ENCODE measurements at regions not wholly inside any gene's neighbourhood (a gene's known extent, or its start where the extent isn't known, plus 50 kb on each side); places are given as distances from the start of the nearest gene placed in this dataset.
"Not testable (repeated sequence)": the region's sequence is repeated elsewhere in the genome, so short reads cannot be mapped to it uniquely, and the experiment has no call there.

DNA sequence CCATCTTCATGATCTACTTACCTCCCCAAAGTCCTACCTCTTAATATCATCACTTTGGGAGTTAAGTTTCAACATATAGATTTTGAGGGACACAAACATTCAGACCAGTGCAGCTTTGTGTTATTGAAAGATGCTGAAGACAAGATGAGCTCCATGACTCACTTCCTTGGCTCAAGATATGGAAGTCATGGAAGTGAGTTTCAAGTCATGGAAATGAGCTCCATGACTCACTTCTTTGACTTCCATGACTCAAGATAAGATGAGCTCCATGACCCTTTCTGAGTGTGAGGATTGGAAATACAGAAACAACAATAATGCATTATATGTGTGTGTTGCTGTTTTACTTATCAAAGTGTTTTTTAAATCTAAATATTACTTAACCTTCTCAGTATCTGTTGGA, 170.2 kb upstream of the TPRG1 start:
- Histone ChIP-seq H3K36me3 (no peaks in the 10 kb centered on the region), H3K9me3 (no peaks in the 10 kb centered on the region), H3K4me1 (no peaks in the 10 kb centered on the region), H3K4me3 (no peak overlapping the region), H3K27ac (no peak overlapping the region), H3K27me3 (replicated peaks in 1 of 7) (no peaks in the 10 kb centered on the region)
- intact Hi-C loops (cut with DNase I; ENCODE audit: low total_unique reads), result no loop called here
- TF ChIP-seq, protein P1, sequence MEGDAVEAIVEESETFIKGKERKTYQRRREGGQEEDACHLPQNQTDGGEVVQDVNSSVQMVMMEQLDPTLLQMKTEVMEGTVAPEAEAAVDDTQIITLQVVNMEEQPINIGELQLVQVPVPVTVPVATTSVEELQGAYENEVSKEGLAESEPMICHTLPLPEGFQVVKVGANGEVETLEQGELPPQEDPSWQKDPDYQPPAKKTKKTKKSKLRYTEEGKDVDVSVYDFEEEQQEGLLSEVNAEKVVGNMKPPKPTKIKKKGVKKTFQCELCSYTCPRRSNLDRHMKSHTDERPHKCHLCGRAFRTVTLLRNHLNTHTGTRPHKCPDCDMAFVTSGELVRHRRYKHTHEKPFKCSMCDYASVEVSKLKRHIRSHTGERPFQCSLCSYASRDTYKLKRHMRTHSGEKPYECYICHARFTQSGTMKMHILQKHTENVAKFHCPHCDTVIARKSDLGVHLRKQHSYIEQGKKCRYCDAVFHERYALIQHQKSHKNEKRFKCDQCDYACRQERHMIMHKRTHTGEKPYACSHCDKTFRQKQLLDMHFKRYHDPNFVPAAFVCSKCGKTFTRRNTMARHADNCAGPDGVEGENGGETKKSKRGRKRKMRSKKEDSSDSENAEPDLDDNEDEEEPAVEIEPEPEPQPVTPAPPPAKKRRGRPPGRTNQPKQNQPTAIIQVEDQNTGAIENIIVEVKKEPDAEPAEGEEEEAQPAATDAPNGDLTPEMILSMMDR (IDR thresholded peaks at IDR 0.05 in 8 of 11, conservative IDR thresholded peaks at IDR 0.05 in 3 of 11), result no peak
- TF ChIP-seq POLR2AphosphoS5 (IDR thresholded peaks at IDR 0.05) (no peak), POLR2A (IDR thresholded peaks at IDR 0.05) (no peak)
- DNase-seq, result no peak

DNA sequence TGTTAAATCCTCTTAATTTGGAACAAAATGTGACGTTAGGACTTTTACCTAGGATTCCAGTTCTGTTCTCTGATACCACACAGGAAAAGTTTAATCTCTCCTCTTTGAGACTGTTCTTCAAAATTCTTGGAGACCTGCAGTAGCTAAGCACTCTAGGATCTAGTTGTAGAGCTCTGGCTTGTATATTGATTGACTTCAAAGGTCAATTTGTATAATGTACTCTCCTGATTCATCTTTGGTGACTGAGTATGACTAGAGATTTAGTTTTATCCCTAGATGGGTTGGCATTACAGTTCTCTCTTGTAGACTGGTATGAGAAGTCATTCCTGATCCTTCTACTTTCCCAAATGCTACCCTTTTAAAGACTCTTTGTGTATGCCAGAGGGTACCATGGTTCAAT, 168.4 kb upstream of the TPRG1 start:
- Histone ChIP-seq H3K4me3 (no peak overlapping the region), H3K27ac (no peak overlapping the region), H3K27me3 (replicated peaks in 1 of 7) (no peaks in the 10 kb centered on the region), H3K4me1 (no peaks in the 10 kb centered on the region), H3K36me3 (no peaks in the 10 kb centered on the region), H3K9me3 (no peaks in the 10 kb centered on the region)
- TF ChIP-seq, protein P1 (IDR thresholded peaks at IDR 0.05 in 8 of 11, conservative IDR thresholded peaks at IDR 0.05 in 3 of 11), result no peak
- TF ChIP-seq POLR2A (IDR thresholded peaks at IDR 0.05) (no peak), POLR2AphosphoS5 (IDR thresholded peaks at IDR 0.05) (no peak)
- 85 to 99% (median 89%) methylated on average over 1 of the region's 1 CpG for WGBS, 5 donors
- no peak for DNase-seq
- intact Hi-C loops (cut with DNase I; ENCODE audit: low total_unique reads), result no loop called here

DNA sequence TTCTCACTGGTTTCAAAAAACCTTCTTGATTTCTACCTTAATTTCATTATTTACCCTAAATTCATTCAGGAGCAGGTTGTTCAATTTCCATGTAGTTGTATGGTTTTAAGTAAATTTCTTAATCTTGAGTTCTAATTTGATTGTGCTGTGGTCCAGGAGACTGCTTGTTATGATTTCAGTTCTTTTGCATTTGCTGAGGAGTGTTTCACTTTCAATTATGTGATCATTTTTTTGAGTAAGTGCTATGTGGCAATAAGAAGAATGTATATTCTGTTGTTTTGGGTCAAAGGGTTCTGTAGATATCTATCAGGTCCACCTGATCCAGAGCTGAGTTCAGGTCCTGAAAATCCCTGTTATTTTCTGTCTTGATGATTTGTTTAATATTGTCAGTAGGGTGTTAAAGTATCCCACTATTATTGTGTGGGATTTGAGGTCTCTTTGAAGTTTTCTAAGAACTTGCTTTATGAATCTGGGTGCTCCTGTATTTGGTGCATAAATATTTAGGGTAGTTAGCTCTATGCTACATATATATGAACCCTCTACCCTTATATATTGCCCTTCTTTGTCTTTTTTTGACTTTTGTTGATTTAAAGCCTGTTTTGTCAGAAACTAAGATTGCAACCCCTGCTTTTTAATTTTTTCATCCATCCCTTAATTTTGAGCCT, 158.4 kb upstream of the TPRG1 start:
- intact Hi-C loops (cut with DNase I; ENCODE audit: low total_unique reads), result no loop called here
- TF ChIP-seq POLR2A (IDR thresholded peaks at IDR 0.05) (no peak), POLR2AphosphoS5 (IDR thresholded peaks at IDR 0.05) (no peak)
- TF ChIP-seq, protein P1 (IDR thresholded peaks at IDR 0.05 in 8 of 11, conservative IDR thresholded peaks at IDR 0.05 in 3 of 11), result no peak

DNA sequence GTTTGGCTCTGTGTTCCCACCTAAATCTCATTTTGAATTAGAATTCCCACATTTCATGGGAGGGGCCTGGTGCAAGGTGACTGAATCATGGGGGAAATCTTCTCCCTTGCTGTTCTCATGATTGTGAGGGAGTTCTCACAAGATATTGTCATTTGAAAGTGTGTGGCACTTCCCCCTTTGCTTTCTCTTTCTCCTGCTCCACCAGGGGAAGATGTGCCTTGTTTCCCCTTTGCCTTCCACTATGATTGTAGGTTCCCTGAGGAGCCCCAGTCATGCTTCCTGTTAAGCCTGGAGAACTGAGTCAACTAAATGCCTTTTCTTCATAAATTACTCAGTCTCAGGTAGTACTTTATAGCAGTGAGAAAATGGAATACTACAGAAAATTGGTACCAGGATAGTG, 157.2 kb upstream of the TPRG1 start:
- intact Hi-C loops (cut with DNase I; ENCODE audit: low total_unique reads), result no loop called here
- Histone ChIP-seq H3K27ac (no peak overlapping the region), H3K4me1 (no peaks in the 10 kb centered on the region), H3K27me3 (replicated peaks in 1 of 7) (no peaks in the 10 kb centered on the region), H3K4me3 (no peak overlapping the region), H3K36me3 (no peaks in the 10 kb centered on the region), H3K9me3 (peaks cover 0 to 34% (median 16%) of the 10 kb centered on the region in 8 donors)
- DNase-seq, result no peak
- TF ChIP-seq, protein P1 (IDR thresholded peaks at IDR 0.05 in 8 of 11, conservative IDR thresholded peaks at IDR 0.05 in 3 of 11), result no peak
- TF ChIP-seq POLR2AphosphoS5 (IDR thresholded peaks at IDR 0.05), result no peak
- TF ChIP-seq POLR2A (IDR thresholded peaks at IDR 0.05), result no peak

More for the DNA sequence above, 158.4 kb upstream of the TPRG1 start:
- H3K27me3 ChIP-seq (replicated peaks in 1 of 7), result no peaks in the 10 kb centered on the region
- peaks cover 0 to 34% (median 16%) of the 10 kb centered on the region in 8 donors for H3K9me3 ChIP-seq
- no peak overlapping the region for H3K27ac ChIP-seq
- no peaks in the 10 kb centered on the region for H3K36me3 ChIP-seq
- H3K4me1 ChIP-seq, result no peaks in the 10 kb centered on the region
- no peak for DNase-seq
- no peak overlapping the region for H3K4me3 ChIP-seq

DNA sequence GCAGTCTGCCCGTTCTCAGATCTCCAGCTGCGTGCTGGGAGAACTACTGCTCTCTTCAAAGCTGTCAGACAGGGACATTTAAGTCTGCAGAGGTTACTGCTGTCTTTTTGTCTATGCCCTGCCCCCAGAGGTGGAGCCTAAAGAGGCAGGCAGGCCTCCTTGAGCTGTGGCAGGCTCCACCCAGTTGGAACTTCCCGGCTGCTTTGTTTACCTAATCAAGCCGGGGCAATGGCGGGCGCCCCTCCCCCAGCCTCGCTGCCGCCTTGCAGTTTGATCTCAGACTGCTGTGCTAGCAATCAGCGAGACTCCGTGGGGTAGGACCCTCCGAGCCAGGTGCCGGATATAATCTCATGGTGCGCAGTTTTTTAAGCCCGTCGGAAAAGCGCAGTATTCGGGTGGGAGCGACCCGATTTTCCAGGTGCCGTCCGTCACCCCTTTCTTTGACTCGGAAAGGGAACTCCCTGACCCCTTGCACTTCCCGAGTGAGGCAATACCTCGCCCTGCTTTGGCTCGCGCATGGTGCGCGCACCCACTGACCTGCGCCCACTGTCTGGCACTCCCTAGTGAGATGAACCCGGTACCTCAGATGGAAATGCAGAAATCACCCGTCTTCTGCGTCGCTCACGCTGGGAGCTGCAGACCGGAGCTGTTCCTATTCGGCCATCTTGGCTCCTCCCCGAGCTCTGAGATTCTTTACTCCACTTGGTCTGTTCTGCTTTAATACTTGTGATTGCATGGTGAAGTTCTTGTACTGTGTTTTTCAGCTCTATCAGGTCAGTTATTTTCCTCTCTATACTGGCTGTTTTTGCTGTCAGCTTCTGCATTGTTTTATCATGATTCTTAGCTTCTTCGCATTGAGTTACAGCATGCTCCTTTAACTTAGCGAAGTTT, 148.9 kb upstream of the TPRG1 start:
- H3K4me3 ChIP-seq; DNase-seq; H3K36me3 ChIP-seq; intact Hi-C loops (cut with DNase I; ENCODE audit: low total_unique reads); H3K27ac ChIP-seq; H3K4me1 ChIP-seq; H3K9me3 ChIP-seq: not testable (repeated sequence)
- H3K27me3 ChIP-seq (replicated peaks in 1 of 7), result peaks cover 0 to 18% (median 0%) of the 10 kb centered on the region in 7 donors
- WGBS, 5 donors, result 77 to 85% (median 84%) methylated on average over 27 to 37 of the region's 39 CpGs
